Upper lobe of left lung (tissue), 6 donors: ENCODE measurements at regions not wholly inside any gene's neighbourhood (a gene's known extent, or its start where the extent isn't known, plus 50 kb on each side); places are given as distances from the start of the nearest gene placed in this dataset.

ENCODE experiments used
- ATAC-seq, 2 donors: fragments of 200-7000 bp; cut with Tn5 transposase; one replicate each; pipeline ENCODE4 v1.9.1; 2022; ENCODE audit warnings: mild to moderate bottlenecking in 2 of 2, moderate library complexity in 2 of 2; ENCODE audit not compliant: low FRiP score in 2 of 2
- DNase-seq, 2 donors: peaks; one replicate each; pipeline ENCODE4 v3.0.0-alpha.2; 2019 to 2020
- H3K27ac ChIP-seq, 4 donors: fragments of 200-600 bp; sonication (generic); one replicate each; pipeline ENCODE4 v1.5.1; 2016 to 2019
- H3K27me3 ChIP-seq, 4 donors: fragments of 200-600 bp; sonication (generic); one replicate each; pipeline ENCODE4 v1.5.1; 2017 to 2019
- H3K36me3 ChIP-seq, 4 donors: fragments of 200-600 bp; sonication (generic); one replicate each; pipeline ENCODE4 v1.5.1; 2016 to 2019
- H3K4me1 ChIP-seq, 4 donors: fragments of 200-600 bp; sonication (generic); one replicate each; pipeline ENCODE4 v1.5.1; 2018 to 2019
- H3K4me3 ChIP-seq, 4 donors: fragments of 200-600 bp; sonication (generic); one replicate each; pipeline ENCODE4 v1.5.1; 2017 to 2019; ENCODE audit warnings: mild to moderate bottlenecking in 2 of 4, moderate library complexity in 1 of 4
- H3K9me3 ChIP-seq, 4 donors: fragments of 200-600 bp; sonication (generic); one replicate each; pipeline ENCODE4 v1.5.1; 2018 to 2019
- CTCF ChIP-seq, 6 experiments: fragments of 450-650 bp in 4 of 6; fragments of 200-600 bp in 2 of 6; sonication (generic) in 2 of 6; IDR thresholded peaks; one replicate each; pipeline ENCODE4 v1.5.1; 2016 to 2019; ENCODE audit warnings: antibody characterized with exemption in 6 of 6
- EP300 ChIP-seq, 4 donors: sonication (generic); formaldehyde crosslinking; IDR thresholded peaks; one replicate each; pipeline ENCODE4 v1.5.1; 2017; ENCODE audit warnings: antibody characterized with exemption in 4 of 4, control low read depth in 2 of 4
- POLR2A ChIP-seq, 4 donors: fragments of 450-650 bp; IDR thresholded peaks; one replicate each; pipeline ENCODE4 v1.5.1; 2016 to 2017; ENCODE audit warnings: antibody characterized with exemption in 4 of 4, mild to moderate bottlenecking in 2 of 4
- POLR2AphosphoS5 ChIP-seq, 2 donors: sonication (generic); formaldehyde crosslinking; IDR thresholded peaks; one replicate each; pipeline ENCODE4 v1.5.1; 2017; ENCODE audit warnings: antibody characterized with exemption in 2 of 2
- WGBS, 2 donors: methylation state at CpG; one replicate each; pipeline ENCODE4 v1.1.5; 2017 to 2018; 5-methylcytosine and 5-hydroxymethylcytosine counted together
- donor health status: DM: no; HTN: no; CAD: no; lungs with moderate emphysema.
- donor health status: DM: no; HTN: yes; CAD: no; lungs with severe emphysema.

- no peaks in the 10 kb centered on the region for H3K27me3 ChIP-seq
- H3K4me1 ChIP-seq = no peaks in the 10 kb centered on the region
- DNase-seq (no peak), ATAC-seq (no peak)
- TF ChIP-seq CTCF (IDR thresholded peaks at IDR 0.05) (no peak), POLR2A (IDR thresholded peaks at IDR 0.05) (no peak), EP300 (IDR thresholded peaks at IDR 0.05) (no peak), POLR2AphosphoS5 (IDR thresholded peaks at IDR 0.05) (no peak)
- H3K4me3 ChIP-seq = no peak overlapping the region
- 70 to 86% methylated on average over 3 of the region's 3 CpGs for WGBS, 2 donors
- no peak overlapping the region for H3K27ac ChIP-seq
- H3K9me3 ChIP-seq = no peaks in the 10 kb centered on the region
- H3K36me3 ChIP-seq = no peaks in the 10 kb centered on the region
Observed at GRCh38 chr10:59007307-59008025, 169.0 kb upstream of the PHYHIPL start.

GRCh38 chr10:59008452-59008851 lies 168.0 kb upstream of the PHYHIPL start:
- ATAC-seq = no peak
- 55 to 65% methylated on average over 1 of the region's 1 CpG for WGBS, 2 donors
- H3K4me1 ChIP-seq = no peaks in the 10 kb centered on the region
- no peak overlapping the region for H3K4me3 ChIP-seq
- no peak overlapping the region for H3K27ac ChIP-seq
- no peaks in the 10 kb centered on the region for H3K36me3 ChIP-seq
- no peaks in the 10 kb centered on the region for H3K9me3 ChIP-seq
- TF ChIP-seq EP300 (IDR thresholded peaks at IDR 0.05) (no peak), POLR2AphosphoS5 (IDR thresholded peaks at IDR 0.05) (no peak), CTCF (IDR thresholded peaks at IDR 0.05) (no peak), POLR2A (IDR thresholded peaks at IDR 0.05) (no peak)
- H3K27me3 ChIP-seq = no peaks in the 10 kb centered on the region
- no peak for DNase-seq

- Histone ChIP-seq H3K4me3 (no peak overlapping the region), H3K36me3 (no peaks in the 10 kb centered on the region), H3K4me1 (no peaks in the 10 kb centered on the region), H3K27me3 (no peaks in the 10 kb centered on the region), H3K9me3 (no peaks in the 10 kb centered on the region), H3K27ac (no peak overlapping the region)
- TF ChIP-seq POLR2AphosphoS5 (IDR thresholded peaks at IDR 0.05) (no peak), POLR2A (IDR thresholded peaks at IDR 0.05) (no peak), EP300 (IDR thresholded peaks at IDR 0.05) (no peak), CTCF (IDR thresholded peaks at IDR 0.05) (no peak)
- DNase-seq (no peak), ATAC-seq (no peak)
- 78 to 79% methylated on average over 7 of the region's 7 CpGs for WGBS, 2 donors
Observed at GRCh38 chr10:59011972-59012632, 164.3 kb upstream of the PHYHIPL start.

- Histone ChIP-seq H3K36me3 (no peaks in the 10 kb centered on the region), H3K4me1 (no peaks in the 10 kb centered on the region), H3K9me3 (no peaks in the 10 kb centered on the region), H3K4me3 (no peak overlapping the region), H3K27ac (no peak overlapping the region), H3K27me3 (no peaks in the 10 kb centered on the region)
- no peak for DNase-seq
- no peak for ATAC-seq
- 61 to 79% methylated on average over 3 of the region's 3 CpGs for WGBS, 2 donors
- TF ChIP-seq CTCF (IDR thresholded peaks at IDR 0.05) = no peak
- TF ChIP-seq POLR2A (IDR thresholded peaks at IDR 0.05) = no peak
- TF ChIP-seq EP300 (IDR thresholded peaks at IDR 0.05) = no peak
- TF ChIP-seq POLR2AphosphoS5 (IDR thresholded peaks at IDR 0.05) = no peak
Observed at GRCh38 chr10:59012839-59013238, 163.6 kb upstream of the PHYHIPL start.

GRCh38 chr10:59016043-59016442 lies 160.4 kb upstream of the PHYHIPL start:
- Histone ChIP-seq H3K27me3 (no peaks in the 10 kb centered on the region), H3K4me3 (no peak overlapping the region), H3K36me3 (no peaks in the 10 kb centered on the region), H3K4me1 (no peaks in the 10 kb centered on the region), H3K27ac (no peak overlapping the region), H3K9me3 (no peaks in the 10 kb centered on the region)
- DNase-seq = no peak
- ATAC-seq = no peak
- 78 to 80% methylated on average over 4 of the region's 4 CpGs for WGBS, 2 donors
- TF ChIP-seq CTCF (IDR thresholded peaks at IDR 0.05) (no peak), POLR2A (IDR thresholded peaks at IDR 0.05) (no peak), EP300 (IDR thresholded peaks at IDR 0.05) (no peak), POLR2AphosphoS5 (IDR thresholded peaks at IDR 0.05) (no peak)
